ENCODE measurements at regions not wholly inside any gene's neighbourhood (a gene's known extent, or its start where the extent isn't known, plus 50 kb on each side); places are given as distances from the start of the nearest gene placed in this dataset.

DNA sequence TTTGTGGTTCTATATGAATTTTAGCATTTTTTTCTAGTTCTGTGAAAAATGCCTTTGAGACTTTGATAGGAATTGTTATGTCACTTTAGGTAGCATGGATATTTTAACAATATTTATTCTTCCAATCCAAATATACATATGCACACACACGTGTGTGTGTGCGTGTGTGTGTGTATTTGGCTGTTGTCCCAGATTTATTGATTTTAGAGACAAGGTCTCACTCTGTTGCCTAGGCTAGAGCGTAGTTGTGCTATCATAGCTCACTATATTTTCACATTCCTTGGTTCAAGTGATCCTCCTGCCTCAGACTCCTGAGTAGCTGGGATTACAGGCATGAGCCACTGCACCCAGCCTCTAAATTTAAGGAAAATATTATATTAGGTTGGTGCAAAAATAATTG lies 162.5 kb upstream of the TRIM24 start:
- no peaks in the 10 kb centered on the region for H3K27me3 ChIP-seq (ENCODE audit: insufficient read depth)
- H3K9me3 ChIP-seq: peaks cover 8% of the 10 kb centered on the region; the same call in 1 of the 2 replicates
- CTCF ChIA-PET: no interaction called here
- H4K20me1 ChIP-seq (ENCODE audit: insufficient read depth): no peaks in the 10 kb centered on the region
- H3K4me3 ChIP-seq (ENCODE audit: low read depth in 2 of 2, low read length in 1 of 2): no peak overlapping the region
- 21% methylated on average over 3 of the region's 3 CpGs for WGBS (ENCODE audit: low lambda C conversion rate)
- H3K4me2 ChIP-seq: no peak overlapping the region
- TF ChIP-seq EP300 (IDR thresholded peaks at IDR 0.05; ENCODE audit: borderline replicate concordance in 1 of 2, low read depth in 1 of 2, low read length in 1 of 2) (no peak), MEF2A (IDR thresholded peaks at IDR 0.05; ENCODE audit: borderline replicate concordance, low read depth) (no peak), EZH2phosphoT487 (IDR thresholded peaks at IDR 0.05; ENCODE audit: borderline replicate concordance, low read depth) (no peak), TCF12 (IDR thresholded peaks at IDR 0.05) (no peak), TEAD4 (IDR thresholded peaks at IDR 0.05; ENCODE audit: borderline replicate concordance, insufficient read depth) (no peak)
- TF ChIP-seq, protein P1, sequence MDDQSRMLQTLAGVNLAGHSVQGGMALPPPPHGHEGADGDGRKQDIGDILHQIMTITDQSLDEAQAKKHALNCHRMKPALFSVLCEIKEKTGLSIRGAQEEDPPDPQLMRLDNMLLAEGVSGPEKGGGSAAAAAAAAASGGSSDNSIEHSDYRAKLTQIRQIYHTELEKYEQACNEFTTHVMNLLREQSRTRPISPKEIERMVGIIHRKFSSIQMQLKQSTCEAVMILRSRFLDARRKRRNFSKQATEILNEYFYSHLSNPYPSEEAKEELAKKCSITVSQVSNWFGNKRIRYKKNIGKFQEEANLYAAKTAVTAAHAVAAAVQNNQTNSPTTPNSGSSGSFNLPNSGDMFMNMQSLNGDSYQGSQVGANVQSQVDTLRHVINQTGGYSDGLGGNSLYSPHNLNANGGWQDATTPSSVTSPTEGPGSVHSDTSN (IDR thresholded peaks at IDR 0.05): no peak
- no peaks in the 10 kb centered on the region for H3F3A ChIP-seq (replicated peaks; ENCODE audit: insufficient read depth)
- no peaks in the 10 kb centered on the region for H3K4me1 ChIP-seq (ENCODE audit: control insufficient read depth in 1 of 2, insufficient read depth in 2 of 2, low read depth in 1 of 2, low read length in 1 of 2)
- no peak overlapping the region for H3K27ac ChIP-seq (ENCODE audit: low read depth in 2 of 2, low read length in 1 of 2)
- H3K79me2 ChIP-seq (ENCODE audit: insufficient read depth): no peaks in the 10 kb centered on the region
- DNase-seq: no peak
- no peak overlapping the region for H2AFZ ChIP-seq (ENCODE audit: low read depth)
- H3K36me3 ChIP-seq (replicated peaks in 1 of 2; ENCODE audit: control insufficient read depth in 1 of 2, insufficient read depth in 2 of 2, low read length in 1 of 2): no peaks in the 10 kb centered on the region
- H3K9ac ChIP-seq: no peak overlapping the region
- POLR2A ChIA-PET: no interaction called here
- no peaks in the 10 kb centered on the region; the same call in 1 of the 2 replicates for H3K9me2 ChIP-seq

DNA sequence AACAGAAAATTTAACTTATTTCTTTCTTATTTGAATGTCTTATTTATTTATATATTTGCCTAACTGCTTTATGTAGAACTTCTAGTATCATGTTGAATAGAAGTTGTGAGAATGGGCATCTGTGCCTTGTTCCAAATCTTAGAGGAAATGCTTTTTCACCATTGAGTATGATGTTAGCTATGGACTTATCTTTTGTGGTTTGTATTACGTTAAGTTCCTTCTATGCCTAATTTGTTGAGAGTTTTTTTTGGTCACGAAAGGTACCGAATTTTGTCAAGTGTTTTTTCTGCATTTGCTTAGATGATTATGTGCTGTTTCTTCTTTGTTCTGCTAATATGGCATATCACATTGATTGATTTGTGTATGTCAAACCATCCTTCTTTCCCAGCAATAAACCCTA lies 161.0 kb upstream of the TRIM24 start:
- Histone ChIP-seq H3K36me3 (replicated peaks in 1 of 2; ENCODE audit: control insufficient read depth in 1 of 2, insufficient read depth in 2 of 2, low read length in 1 of 2) (no peaks in the 10 kb centered on the region), H3K4me3 (ENCODE audit: low read depth in 2 of 2, low read length in 1 of 2) (no peak overlapping the region), H3K9ac (no peak overlapping the region), H3F3A (replicated peaks; ENCODE audit: insufficient read depth) (no peaks in the 10 kb centered on the region), H4K20me1 (ENCODE audit: insufficient read depth) (no peaks in the 10 kb centered on the region), H2AFZ (ENCODE audit: low read depth) (no peak overlapping the region), H3K27me3 (ENCODE audit: insufficient read depth) (no peaks in the 10 kb centered on the region), H3K79me2 (ENCODE audit: insufficient read depth) (no peaks in the 10 kb centered on the region), H3K9me3 (peaks cover 8% of the 10 kb centered on the region; the same call in 1 of the 2 replicates), H3K4me2 (no peak overlapping the region), H3K9me2 (no peaks in the 10 kb centered on the region; the same call in 1 of the 2 replicates), H3K27ac (ENCODE audit: low read depth in 2 of 2, low read length in 1 of 2) (no peak overlapping the region), H3K4me1 (ENCODE audit: control insufficient read depth in 1 of 2, insufficient read depth in 2 of 2, low read depth in 1 of 2, low read length in 1 of 2) (no peaks in the 10 kb centered on the region)
- 58% methylated on average over 3 of the region's 3 CpGs for WGBS (ENCODE audit: low lambda C conversion rate)
- ChIA-PET CTCF (no interaction called here), POLR2A (no interaction called here)
- TF ChIP-seq TEAD4 (IDR thresholded peaks at IDR 0.05; ENCODE audit: borderline replicate concordance, insufficient read depth) (no peak), YY1 (IDR thresholded peaks at IDR 0.05; ENCODE audit: low read depth) (no peak), RCOR1 (IDR thresholded peaks at IDR 0.05; ENCODE audit: low read length) (no peak), GABPA (IDR thresholded peaks at IDR 0.05; ENCODE audit: low read depth) (no peak), NRF1 (IDR thresholded peaks at IDR 0.05; ENCODE audit: low read depth, low read length) (no peak), SMC3 (IDR thresholded peaks at IDR 0.05; ENCODE audit: low read depth, low read length) (no peak), RXRA (IDR thresholded peaks at IDR 0.05; ENCODE audit: borderline replicate concordance, low read depth) (no peak), POLR2AphosphoS5 (IDR thresholded peaks at IDR 0.05; ENCODE audit: low read depth, low read length) (no peak), JUND (IDR thresholded peaks at IDR 0.05) (no peak), CHD2 (IDR thresholded peaks at IDR 0.05; ENCODE audit: low read length, partially characterized antibody) (no peak), MEF2A (IDR thresholded peaks at IDR 0.05; ENCODE audit: borderline replicate concordance, low read depth) (no peak), NFIC (IDR thresholded peaks at IDR 0.05; ENCODE audit: borderline replicate concordance) (no peak), RAD21 (IDR thresholded peaks at IDR 0.05; ENCODE audit: low read length) (no peak), EP300 (IDR thresholded peaks at IDR 0.05; ENCODE audit: borderline replicate concordance in 1 of 2, low read depth in 1 of 2, low read length in 1 of 2) (no peak), TAF1 (IDR thresholded peaks at IDR 0.05; ENCODE audit: borderline replicate concordance, low read depth, low read length) (no peak)
- TF ChIP-seq, protein P2, sequence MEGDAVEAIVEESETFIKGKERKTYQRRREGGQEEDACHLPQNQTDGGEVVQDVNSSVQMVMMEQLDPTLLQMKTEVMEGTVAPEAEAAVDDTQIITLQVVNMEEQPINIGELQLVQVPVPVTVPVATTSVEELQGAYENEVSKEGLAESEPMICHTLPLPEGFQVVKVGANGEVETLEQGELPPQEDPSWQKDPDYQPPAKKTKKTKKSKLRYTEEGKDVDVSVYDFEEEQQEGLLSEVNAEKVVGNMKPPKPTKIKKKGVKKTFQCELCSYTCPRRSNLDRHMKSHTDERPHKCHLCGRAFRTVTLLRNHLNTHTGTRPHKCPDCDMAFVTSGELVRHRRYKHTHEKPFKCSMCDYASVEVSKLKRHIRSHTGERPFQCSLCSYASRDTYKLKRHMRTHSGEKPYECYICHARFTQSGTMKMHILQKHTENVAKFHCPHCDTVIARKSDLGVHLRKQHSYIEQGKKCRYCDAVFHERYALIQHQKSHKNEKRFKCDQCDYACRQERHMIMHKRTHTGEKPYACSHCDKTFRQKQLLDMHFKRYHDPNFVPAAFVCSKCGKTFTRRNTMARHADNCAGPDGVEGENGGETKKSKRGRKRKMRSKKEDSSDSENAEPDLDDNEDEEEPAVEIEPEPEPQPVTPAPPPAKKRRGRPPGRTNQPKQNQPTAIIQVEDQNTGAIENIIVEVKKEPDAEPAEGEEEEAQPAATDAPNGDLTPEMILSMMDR (IDR thresholded peaks at IDR 0.05): no peak
- TF ChIP-seq, protein P3, sequence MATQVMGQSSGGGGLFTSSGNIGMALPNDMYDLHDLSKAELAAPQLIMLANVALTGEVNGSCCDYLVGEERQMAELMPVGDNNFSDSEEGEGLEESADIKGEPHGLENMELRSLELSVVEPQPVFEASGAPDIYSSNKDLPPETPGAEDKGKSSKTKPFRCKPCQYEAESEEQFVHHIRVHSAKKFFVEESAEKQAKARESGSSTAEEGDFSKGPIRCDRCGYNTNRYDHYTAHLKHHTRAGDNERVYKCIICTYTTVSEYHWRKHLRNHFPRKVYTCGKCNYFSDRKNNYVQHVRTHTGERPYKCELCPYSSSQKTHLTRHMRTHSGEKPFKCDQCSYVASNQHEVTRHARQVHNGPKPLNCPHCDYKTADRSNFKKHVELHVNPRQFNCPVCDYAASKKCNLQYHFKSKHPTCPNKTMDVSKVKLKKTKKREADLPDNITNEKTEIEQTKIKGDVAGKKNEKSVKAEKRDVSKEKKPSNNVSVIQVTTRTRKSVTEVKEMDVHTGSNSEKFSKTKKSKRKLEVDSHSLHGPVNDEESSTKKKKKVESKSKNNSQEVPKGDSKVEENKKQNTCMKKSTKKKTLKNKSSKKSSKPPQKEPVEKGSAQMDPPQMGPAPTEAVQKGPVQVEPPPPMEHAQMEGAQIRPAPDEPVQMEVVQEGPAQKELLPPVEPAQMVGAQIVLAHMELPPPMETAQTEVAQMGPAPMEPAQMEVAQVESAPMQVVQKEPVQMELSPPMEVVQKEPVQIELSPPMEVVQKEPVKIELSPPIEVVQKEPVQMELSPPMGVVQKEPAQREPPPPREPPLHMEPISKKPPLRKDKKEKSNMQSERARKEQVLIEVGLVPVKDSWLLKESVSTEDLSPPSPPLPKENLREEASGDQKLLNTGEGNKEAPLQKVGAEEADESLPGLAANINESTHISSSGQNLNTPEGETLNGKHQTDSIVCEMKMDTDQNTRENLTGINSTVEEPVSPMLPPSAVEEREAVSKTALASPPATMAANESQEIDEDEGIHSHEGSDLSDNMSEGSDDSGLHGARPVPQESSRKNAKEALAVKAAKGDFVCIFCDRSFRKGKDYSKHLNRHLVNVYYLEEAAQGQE (IDR thresholded peaks at IDR 0.05; ENCODE audit: low read depth, low read length): no peak
- DNase-seq: no peak

Data from SK-N-SH (cell line).